Glomerular endothelial cell (primary cell): ENCODE measurements at regions not wholly inside any gene's neighbourhood (a gene's known extent, or its start where the extent isn't known, plus 50 kb on each side); places are given as distances from the start of the nearest gene placed in this dataset.

ENCODE experiments used
- DNase-seq: peaks from one replicate; pipeline ENCODE4 v3.0.0-alpha.2; 2011; ENCODE audit warnings: low read depth, low spot score; ENCODE audit errors: extremely low read depth

DNA sequence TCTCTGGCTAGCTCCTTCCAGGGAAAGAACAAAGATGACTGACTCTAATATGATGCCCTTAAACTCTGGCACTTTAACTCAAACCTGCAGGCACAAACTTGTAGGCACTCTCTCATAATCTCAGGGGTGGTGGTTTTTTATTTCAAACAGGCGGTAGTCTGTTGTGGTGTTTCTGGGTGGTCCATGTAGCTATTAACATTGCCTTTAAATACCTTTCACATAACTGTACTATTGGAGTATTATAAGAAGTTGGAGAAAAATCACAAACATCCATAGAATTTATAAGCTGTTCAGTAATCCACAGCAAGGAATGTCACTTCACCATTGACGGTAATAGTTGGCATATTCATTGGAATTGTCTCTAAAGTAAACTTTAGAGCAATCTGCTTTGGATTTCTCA lies 204.2 kb upstream of the PDE5A start:
- DNase-seq, result no peak

DNA sequence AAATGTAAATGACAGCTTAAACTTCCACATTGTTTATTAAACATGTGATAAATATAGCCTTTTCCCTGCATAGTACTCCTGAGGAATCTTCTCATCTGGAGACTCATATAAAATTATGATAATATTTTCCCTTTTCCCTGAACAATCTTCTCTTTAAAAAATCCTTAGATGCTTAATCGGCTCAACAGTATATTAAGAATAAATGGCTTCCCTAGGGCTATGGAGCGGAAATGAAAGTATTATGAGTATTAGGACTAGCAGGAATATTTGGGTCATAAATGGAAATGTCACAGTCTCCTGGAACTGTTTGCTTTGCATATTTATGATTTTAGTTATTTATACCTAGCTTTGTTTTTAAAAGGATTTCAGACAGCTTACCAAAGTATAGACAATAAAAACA lies 200.7 kb upstream of the PDE5A start:
- DNase-seq, result no peak

DNA sequence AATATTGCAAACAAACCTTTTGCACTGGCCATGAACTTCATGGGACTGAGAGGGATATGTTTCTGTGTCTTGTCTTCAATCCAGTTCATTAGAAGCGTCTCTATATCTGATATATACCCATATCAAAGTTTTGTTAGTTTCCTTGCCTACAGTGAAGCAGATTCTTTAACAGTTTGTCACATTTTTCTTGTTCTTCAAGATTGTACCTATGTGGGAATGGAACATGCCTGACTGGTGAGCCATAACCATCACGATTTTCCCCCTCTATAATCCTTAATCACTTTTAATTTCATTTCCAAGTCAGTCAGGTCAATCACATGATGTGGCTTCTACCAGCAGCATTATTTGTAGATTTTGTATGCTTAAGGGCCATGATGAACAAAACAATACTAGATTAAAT lies 197.1 kb upstream of the PDE5A start:
- no peak for DNase-seq

DNA sequence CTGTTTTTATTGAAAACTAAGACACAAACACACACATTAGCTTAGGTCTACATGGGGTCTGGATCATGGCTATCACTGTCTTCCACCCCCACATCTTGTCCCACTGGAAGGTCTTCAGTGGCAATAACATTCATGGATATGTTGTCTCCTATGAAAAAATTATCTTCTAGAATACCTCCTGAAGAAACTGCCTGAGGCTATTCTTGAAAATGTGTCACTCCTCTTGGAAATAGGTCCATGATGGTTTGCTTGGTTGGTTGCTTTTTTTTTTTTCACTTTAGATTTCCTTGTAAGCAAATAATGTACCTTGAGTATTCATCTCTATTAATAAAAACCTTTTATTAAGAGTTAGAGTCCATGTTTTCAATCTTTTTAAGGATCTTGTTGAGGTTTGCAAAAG lies 195.3 kb upstream of the PDE5A start:
- DNase-seq, result no peak

DNA sequence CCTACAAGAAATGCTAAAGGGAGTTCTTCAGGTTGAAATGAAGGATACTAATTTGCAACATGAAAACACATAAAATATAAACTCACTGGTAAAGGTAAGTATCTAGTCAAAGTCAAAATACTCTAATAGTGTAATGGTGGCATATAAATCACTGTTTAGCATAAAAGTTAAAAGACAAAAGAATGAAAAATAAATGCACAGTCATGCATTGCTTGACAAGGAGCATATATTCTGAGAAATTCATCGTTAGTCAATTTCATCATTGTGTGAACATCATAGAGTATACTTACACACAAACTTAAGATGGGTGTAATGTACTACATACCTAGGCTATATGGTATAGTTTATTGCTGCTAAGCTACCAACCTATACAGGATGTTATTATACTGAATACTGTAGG lies 194.4 kb upstream of the PDE5A start:
- DNase-seq, result no peak

- DNase-seq, result no peak
Observed at GRCh38 chr4:119816473-119816872, 187.9 kb upstream of the PDE5A start.

DNA sequence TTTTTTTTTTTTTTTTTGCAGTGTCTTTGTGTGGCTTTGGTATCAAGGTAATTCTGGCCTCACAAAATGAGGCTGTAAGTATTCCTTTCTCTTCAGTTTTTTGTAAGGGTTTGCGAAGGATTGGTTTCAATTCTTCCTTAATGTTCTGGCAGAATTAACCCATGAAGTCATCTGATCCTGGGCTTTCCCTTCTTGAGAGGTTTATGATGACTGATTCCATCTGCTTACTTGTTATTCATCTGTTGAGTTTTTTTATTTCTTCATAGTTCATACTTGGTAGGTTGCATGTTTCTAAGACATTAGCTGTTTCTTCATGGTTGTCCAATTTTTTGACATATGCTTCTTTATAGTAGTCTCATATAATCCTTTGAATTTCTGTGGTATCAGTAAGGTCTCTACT lies 181.4 kb upstream of the PDE5A start:
- no peak for DNase-seq

- DNase-seq, result no peak
Observed at GRCh38 chr4:119804404-119804803, 175.8 kb upstream of the PDE5A start.

DNA sequence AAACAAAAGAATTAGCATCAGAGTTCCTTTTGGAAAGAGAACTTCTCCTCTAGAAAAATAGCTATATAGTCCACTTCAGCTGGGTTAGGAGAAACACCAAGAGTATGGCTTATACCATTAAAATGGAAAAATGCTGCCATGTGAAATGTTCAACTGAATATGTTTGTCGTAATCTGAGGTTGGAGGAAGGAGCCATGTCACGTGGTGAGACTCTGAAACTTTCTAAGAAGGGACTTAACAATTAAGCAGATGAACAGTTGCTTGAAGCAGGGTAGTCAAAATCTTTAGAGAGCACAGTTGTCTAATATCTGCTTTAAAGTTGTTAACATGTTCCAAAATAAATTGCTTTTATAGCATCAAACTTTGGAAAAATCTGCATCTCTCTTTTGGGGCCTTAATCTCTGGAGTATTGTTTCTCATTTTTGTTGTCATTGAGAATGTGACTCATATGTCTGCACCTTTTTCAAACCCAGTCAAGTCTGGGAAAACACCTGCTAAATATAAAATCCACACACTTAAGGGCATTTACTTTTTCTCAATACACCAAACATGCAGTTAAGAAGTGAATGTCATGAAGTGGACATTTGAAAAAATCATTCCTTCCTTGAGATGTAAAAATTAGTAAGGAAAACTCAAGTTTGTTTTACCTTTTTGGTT lies 168.8 kb upstream of the PDE5A start:
- DNase-seq, result no peak

GRCh38 chr4:119795986-119796578 lies 167.5 kb upstream of the PDE5A start:
- DNase-seq, result no peak

DNA sequence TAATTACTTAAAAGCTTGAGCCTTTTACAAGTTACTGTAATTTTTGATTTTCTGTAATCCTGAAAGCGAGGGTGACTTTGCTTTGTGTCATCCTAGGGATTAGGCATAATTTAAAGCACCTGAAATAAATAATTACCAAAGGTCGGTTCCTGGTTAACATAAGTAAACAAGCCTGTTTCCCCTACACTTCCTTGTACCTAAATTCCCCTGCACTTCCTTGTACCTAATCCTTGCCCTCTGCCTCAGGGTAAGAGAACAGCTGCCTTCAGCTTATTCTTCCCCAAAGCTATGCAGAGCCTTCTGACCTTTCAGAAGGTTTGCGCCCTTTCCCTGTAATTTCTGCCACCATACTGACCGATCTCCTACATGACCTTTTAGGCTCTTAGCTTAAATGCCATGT lies 166.1 kb upstream of the PDE5A start:
- no peak for DNase-seq

DNA sequence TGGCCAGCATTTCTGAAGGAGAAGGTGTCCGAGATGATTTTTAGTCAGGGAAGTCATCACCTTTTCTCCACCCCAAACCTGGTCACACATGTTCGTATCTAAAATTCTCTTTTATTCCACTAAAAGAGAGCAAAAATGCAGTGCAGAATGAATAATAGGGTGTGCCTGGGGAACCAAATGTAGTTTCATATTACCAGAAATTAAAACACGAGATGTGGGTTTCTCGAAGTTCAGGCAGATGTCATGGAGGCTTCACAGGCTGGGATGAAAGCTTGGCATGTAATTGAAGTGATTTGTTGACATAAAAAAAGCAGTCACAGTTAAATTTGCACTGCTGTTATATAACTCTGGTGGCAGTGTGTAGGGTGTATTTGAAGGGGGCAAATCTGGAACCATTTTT lies 165.5 kb upstream of the PDE5A start:
- DNase-seq, result no peak

DNA sequence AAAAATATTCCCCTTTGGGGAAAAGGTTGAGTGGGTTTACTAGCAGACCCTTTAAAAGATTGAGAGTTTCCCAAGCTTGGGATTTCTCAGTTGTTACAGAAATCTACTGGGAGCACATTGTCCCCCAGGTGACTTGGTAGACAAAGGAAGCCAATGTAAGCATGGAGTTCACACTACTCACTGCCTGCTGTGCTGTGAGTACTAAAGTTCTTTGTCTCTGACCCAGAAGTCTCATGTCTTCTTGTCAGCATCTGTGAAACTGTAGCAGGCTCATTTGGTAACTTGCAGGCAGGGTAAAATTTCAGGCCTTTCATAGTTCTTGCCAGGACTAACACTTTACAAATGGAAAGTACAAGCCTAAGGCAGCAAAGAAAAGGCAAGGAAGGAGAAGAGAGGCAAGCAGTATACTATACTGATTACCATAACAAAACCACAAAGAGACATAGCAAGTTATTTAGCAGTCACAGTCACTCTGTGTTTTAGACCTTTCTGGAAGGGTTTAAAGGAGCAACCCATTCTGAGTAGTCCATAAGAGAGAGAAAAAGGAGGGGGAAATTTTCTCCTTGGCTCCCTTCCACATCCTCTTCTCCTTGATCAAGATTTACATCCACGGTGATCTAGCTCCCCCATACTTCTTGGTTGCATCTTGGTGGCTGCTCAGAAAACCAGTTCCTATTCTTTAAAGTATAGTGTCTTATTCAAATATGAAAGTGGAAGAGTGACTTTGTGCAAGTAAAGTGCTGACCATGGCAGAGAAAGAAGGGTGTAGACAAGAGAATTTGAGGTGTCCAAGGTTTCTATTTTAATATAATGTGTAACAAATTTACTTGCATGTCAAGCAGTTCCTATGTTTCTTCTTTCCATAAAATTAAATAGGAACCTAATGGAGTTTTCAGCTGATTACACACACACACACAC lies 160.0 kb upstream of the PDE5A start:
- DNase-seq, result no peak

- DNase-seq, result no peak
Observed at GRCh38 chr4:119785963-119786362, 157.4 kb upstream of the PDE5A start.

DNA sequence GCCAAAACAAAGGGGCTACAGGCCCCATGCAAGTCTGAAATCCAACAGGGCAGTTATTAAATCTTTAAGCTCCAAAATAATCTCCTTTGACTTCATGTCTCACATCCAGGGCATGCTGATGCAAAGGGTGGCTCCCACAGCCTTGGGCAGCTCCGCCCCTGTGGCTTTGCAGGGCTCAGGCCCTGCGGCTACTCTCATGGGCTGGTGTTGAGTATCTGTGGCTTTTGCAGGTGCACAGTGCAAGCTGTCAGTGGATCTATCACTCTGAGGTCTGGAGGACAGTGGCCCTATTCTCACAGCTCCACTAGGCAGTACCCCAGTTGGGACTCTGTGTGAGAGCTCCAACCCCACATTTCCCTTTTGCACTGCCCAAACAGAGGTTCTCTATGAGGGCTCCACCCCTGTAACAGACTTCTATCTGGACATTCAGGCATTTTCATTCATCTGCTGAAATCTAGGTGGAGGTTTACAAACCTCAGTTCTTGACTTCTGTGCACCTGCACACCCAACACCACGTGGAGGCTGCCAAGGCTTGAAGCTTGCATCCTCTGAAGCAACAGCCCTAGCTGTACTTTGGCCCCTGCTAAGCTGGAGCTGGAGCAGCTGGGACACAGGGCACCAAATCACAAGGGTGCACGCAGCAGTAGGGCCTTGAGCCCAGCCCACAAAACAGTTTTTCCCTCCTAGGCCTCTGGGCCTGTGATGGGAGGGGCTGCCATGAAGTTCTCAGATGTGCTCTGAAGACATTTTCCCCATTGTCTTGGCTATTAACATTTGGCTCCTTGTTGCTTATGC lies 154.8 kb upstream of the PDE5A start:
- no peak for DNase-seq

DNA sequence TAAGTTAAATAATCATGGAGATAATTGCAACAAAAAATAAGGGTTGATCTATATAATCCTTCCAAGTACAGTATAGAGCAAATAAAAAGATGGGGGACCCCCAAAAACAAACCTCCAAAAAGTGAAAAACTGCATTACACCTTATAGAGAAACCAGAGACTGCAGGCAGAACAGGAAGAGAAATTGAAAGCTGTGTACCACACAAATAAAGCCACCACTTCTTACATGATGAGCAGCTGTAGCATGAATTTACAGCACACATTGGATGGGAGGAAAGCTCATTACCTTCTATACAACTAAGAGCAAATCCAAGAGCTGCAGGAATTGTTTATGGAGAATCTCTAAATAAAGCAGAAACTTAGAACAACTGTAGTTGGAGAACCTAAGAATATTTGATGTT lies 152.4 kb upstream of the PDE5A start:
- no peak for DNase-seq

DNA sequence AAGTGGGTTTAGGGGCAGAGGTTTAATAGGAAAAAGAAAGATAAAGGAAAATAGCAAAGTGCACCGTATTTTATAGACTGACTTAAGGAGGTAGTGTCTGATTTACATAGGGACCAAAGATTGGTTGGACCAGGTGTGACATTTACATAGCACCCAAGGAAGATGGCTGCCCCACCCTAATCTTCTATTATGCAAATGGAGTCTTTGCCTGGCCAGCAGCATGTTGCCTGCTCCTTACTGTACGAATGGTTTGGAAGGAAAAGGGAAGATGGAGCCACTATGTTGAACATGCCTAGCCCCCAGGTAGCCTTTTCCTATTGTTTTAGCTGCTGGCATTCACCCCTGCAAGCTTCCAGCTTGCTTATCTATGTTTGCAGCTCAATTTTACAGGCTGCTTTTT lies 146.2 kb upstream of the PDE5A start:
- no peak for DNase-seq

DNA sequence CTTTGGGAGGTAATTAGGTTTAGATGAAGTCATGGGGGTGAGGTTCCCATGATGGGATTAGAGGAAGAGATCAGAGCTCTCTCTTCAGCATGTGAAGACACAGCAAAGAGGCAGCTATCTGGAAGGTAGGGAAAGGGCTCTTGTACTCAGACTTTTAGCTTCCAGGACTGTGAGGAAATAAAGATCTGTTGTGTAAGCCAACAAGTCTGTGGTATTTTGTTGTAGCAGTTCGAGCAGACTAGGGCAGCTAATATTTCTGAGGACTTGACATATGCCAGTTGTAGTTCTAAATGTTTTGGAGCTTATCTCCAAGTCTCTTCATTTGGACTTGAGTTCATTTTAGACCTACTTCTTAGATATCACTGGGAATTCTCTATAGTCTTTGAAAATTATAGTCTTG lies 137.3 kb upstream of the PDE5A start:
- DNase-seq, result no peak

DNA sequence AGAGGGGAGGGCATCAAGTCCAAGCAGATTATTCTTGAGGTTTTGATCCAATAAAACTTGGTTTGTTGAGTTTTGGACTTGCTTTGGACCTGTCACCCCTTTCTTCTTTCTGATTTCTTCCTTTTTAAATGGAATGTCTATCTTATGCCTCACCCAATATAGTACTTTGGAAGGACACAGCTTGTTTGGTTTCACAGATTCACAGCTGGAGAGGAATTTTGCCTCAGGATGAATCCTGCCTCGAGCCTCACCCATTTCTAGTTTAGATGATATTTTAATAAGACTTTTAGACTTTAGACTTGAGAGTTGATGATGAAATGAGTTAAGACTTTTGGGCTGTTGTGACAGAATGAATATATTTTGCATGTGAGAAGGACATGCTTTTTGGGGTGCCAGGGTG lies 136.9 kb upstream of the PDE5A start:
- no peak for DNase-seq

- DNase-seq, result no peak
Observed at GRCh38 chr4:119763386-119763785, 134.8 kb upstream of the PDE5A start.

DNA sequence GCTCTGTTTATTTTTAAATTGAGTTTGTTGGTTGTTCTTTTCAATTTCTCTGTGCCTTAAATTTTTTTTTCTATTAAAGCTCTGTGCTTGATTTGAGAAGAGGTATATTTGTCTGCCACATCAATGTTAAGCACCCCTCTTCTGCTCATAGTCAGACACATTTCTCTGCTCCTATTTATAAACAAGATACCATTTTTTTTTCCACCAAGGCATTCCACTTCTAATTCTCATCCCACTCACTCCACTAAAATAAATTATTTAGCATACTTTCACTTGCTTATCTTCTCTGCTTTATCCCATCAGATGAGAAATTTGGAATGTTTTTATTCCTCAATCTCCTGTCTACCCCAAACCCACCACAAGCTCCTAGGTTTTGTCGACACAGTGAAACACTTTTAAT lies 127.0 kb upstream of the PDE5A start:
- no peak for DNase-seq
